CD8-positive, alpha-beta memory T cell (primary cell): ENCODE measurements at regions not wholly inside any gene's neighbourhood (a gene's known extent, or its start where the extent isn't known, plus 50 kb on each side); places are given as distances from the start of the nearest gene placed in this dataset.
A peak's percentile ranks its signal among the peaks of the same experiment; 100 is the strongest.
"Not testable (repeated sequence)": the region's sequence is repeated elsewhere in the genome, so short reads cannot be mapped to it uniquely, and the experiment has no call there.

Source experiments
- CTCF ChIA-PET: fragments of 350-600 bp; sonication (Branson Sonifier 250); formaldehyde crosslinking; loops from one replicate; lab custom pipeline; 2021; ENCODE audit warnings: antibody characterized with exemption; lab: Charles Lee
- POLR2A ChIA-PET: fragments of 350-600 bp; sonication (Branson Sonifier 250); formaldehyde crosslinking; loops from one replicate; lab custom pipeline; 2021; ENCODE audit warnings: antibody characterized with exemption; lab: Charles Lee
- DNase-seq, 5 donors: peaks; one replicate each; pipeline versions ENCODE4 v3.0.0 to v3.0.0-alpha.2; 2020 to 2022; ENCODE audit warnings: mixed read lengths in 1 of 5
- H3K27ac ChIP-seq: one replicate; pipeline ENCODE4 v1.7.0; 2013; ENCODE audit warnings: low read depth, mild to moderate bottlenecking, low read length, moderate library complexity
- H3K27me3 ChIP-seq: 2 replicates; pipeline ENCODE4 v1.7.0; 2013; ENCODE audit warnings: low read length, mild to moderate bottlenecking; ENCODE audit not compliant: insufficient read depth, poor library complexity, severe bottlenecking
- H3K36me3 ChIP-seq: 2 replicates; pipeline ENCODE4 v1.7.0; 2013; ENCODE audit warnings: mild to moderate bottlenecking, low read length, moderate library complexity; ENCODE audit not compliant: insufficient read depth
- H3K4me1 ChIP-seq: 2 replicates; pipeline ENCODE4 v1.7.0; 2013; ENCODE audit warnings: mild to moderate bottlenecking, low read length, moderate library complexity; ENCODE audit not compliant: insufficient read depth
- H3K4me3 ChIP-seq: 2 replicates; pipeline ENCODE4 v1.7.0; 2013; ENCODE audit warnings: mild to moderate bottlenecking, low read length
- H3K9me3 ChIP-seq: 2 replicates; pipeline ENCODE4 v1.7.0; 2013; ENCODE audit warnings: mild to moderate bottlenecking, low read length
- H3K27ac Mint-ChIP-seq, 8 donors: one replicate each; pipeline ENCODE4 v1.8.0; 2020 to 2021; ENCODE audit warnings: mixed read lengths in 8 of 8, mild to moderate bottlenecking in 6 of 8, inconsistent platforms in 3 of 8, moderate library complexity in 3 of 8
- H3K27me3 Mint-ChIP-seq, 2 donors: one replicate each; pipeline ENCODE4 v1.8.0; 2020 to 2021; ENCODE audit warnings: mixed read lengths in 2 of 2, mild to moderate bottlenecking in 1 of 2, moderate library complexity in 1 of 2
- H3K36me3 Mint-ChIP-seq, 3 donors: one replicate each; pipeline ENCODE4 v1.8.0; 2020 to 2021; ENCODE audit warnings: mixed read lengths in 3 of 3, inconsistent platforms in 1 of 3, mild to moderate bottlenecking in 1 of 3
- H3K4me1 Mint-ChIP-seq, 3 donors: one replicate each; pipeline ENCODE4 v1.8.0; 2020 to 2021; ENCODE audit warnings: mixed read lengths in 3 of 3, inconsistent platforms in 1 of 3, mild to moderate bottlenecking in 1 of 3
- H3K4me3 Mint-ChIP-seq, 7 donors: one replicate each; pipeline ENCODE4 v1.8.0; 2020 to 2021; ENCODE audit warnings: mixed read lengths in 7 of 7, mild to moderate bottlenecking in 6 of 7, moderate library complexity in 4 of 7, inconsistent platforms in 2 of 7
- H3K9me3 Mint-ChIP-seq, 5 donors: one replicate each; pipeline ENCODE4 v1.8.0; 2020 to 2022; ENCODE audit warnings: mixed read lengths in 5 of 5, mild to moderate bottlenecking in 3 of 5, moderate library complexity in 2 of 5, inconsistent platforms in 1 of 5

DNA sequence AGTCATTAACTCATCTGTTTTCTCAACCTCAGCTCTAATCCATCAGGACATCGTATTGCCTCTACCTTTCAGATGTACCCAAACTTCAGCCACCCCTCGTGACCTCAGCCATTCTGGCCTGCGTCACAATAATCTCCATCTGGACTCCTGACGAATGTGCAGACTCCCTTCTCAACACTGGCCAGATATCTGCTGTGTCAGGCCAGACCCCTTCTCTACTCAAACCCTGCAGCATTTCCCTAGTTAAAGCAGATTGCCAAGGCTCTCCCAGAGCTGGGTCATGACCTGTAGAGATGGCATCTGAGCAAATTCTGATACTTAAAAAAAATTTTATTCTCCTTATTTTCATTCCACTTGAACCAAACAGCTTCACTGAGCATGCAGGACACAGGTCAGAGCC lies 69.5 kb upstream of the TMEM18 start:
- no peaks in the 10 kb centered on the region for H3K36me3 Mint-ChIP-seq
- peaks cover 0 to 1% (median 0%) of the 10 kb centered on the region in 3 donors for H3K4me1 Mint-ChIP-seq
- peaks cover 17 to 20% of the 10 kb centered on the region in 2 donors for H3K27me3 Mint-ChIP-seq
- Histone ChIP-seq H3K27me3 (no peaks in the 10 kb centered on the region), H3K9me3 (no peaks in the 10 kb centered on the region), H3K27ac (no peak overlapping the region), H3K36me3 (no peaks in the 10 kb centered on the region), H3K4me1 (no peaks in the 10 kb centered on the region), H3K4me3 (no peak overlapping the region)
- ChIA-PET CTCF (no interaction called here), POLR2A (no interaction called here)
- no peak overlapping the region for H3K27ac Mint-ChIP-seq
- no peak for DNase-seq
- H3K9me3 Mint-ChIP-seq, result peaks cover 0 to 7% (median 4%) of the 10 kb centered on the region in 5 donors
- H3K4me3 Mint-ChIP-seq, result no peak overlapping the region

DNA sequence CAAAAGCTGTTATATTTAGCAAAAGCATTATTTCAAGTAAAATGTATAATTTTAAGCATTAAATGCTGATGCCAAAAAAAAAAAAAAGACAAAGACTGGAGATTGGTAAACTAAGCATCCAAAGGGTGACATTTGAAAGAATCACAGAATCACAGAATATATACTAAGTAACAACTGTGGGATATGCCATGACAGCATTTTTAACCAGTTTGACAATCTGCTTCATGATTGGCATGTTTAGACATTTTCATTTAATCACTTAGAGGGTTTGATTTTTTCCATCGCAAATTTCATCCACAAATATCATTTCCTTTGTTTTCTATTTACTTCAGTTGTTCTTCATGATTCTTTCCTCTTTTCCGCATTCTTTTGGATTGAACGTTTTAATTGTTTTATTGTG lies 66.9 kb upstream of the TMEM18 start:
- Histone ChIP-seq H3K27me3 (no peaks in the 10 kb centered on the region), H3K4me3 (no peak overlapping the region), H3K4me1 (peaks cover 14% of the 10 kb centered on the region), H3K36me3 (no peaks in the 10 kb centered on the region), H3K9me3 (no peaks in the 10 kb centered on the region), H3K27ac (no peak overlapping the region)
- Mint-ChIP-seq H3K36me3 (peaks cover 0 to 2% (median 0%) of the 10 kb centered on the region in 3 donors), H3K9me3 (peaks cover 0 to 7% (median 4%) of the 10 kb centered on the region in 5 donors), H3K4me1 (peaks cover 6 to 20% (median 7%) of the 10 kb centered on the region in 3 donors), H3K4me3 (no peak overlapping the region), H3K27me3 (peaks cover 15 to 29% of the 10 kb centered on the region in 2 donors), H3K27ac (no peak overlapping the region)
- POLR2A ChIA-PET, result no interaction called here
- CTCF ChIA-PET, result no interaction called here
- no peak for DNase-seq

- H3K4me1 ChIP-seq, result peaks cover 14% of the 10 kb centered on the region
- Mint-ChIP-seq H3K4me3 (peak overlapping the region in 1 of 7 donors; percentile 47), H3K27ac (no peak overlapping the region), H3K4me1 (peaks cover 6 to 20% (median 7%) of the 10 kb centered on the region in 3 donors), H3K36me3 (peaks cover 0 to 2% (median 0%) of the 10 kb centered on the region in 3 donors), H3K27me3 (peaks cover 15 to 24% of the 10 kb centered on the region in 2 donors), H3K9me3 (peaks cover 0 to 5% (median 3%) of the 10 kb centered on the region in 5 donors)
- H3K27me3 ChIP-seq, result no peaks in the 10 kb centered on the region
- POLR2A ChIA-PET, result no interaction called here
- no peak overlapping the region for H3K27ac ChIP-seq
- DNase-seq, result no peak
- no peaks in the 10 kb centered on the region for H3K9me3 ChIP-seq
- CTCF ChIA-PET, result no interaction called here
- no peaks in the 10 kb centered on the region for H3K36me3 ChIP-seq
- H3K4me3 ChIP-seq, result no peak overlapping the region
These were observed 65.0 kb upstream of the TMEM18 start for GRCh38 chr2:742221-742620.

- H3K27ac Mint-ChIP-seq, result no peak overlapping the region
- no peaks in the 10 kb centered on the region for H3K27me3 ChIP-seq
- H3K4me3 Mint-ChIP-seq, result peak overlapping the region in 2 of 7 donors; percentile 79 to 81
- no peaks in the 10 kb centered on the region for H3K36me3 ChIP-seq
- H3K27me3 Mint-ChIP-seq, result peaks cover 18 to 26% of the 10 kb centered on the region in 2 donors
- CTCF ChIA-PET, result no interaction called here
- POLR2A ChIA-PET, result no interaction called here
- peaks cover 0 to 2% (median 0%) of the 10 kb centered on the region in 3 donors for H3K36me3 Mint-ChIP-seq
- peaks cover 6 to 20% (median 7%) of the 10 kb centered on the region in 3 donors for H3K4me1 Mint-ChIP-seq
- H3K27ac ChIP-seq, result no peak overlapping the region
- no peaks in the 10 kb centered on the region for H3K9me3 ChIP-seq
- peaks cover 0 to 5% (median 3%) of the 10 kb centered on the region in 5 donors for H3K9me3 Mint-ChIP-seq
- no peak for DNase-seq
- no peak overlapping the region for H3K4me3 ChIP-seq
- peaks cover 14% of the 10 kb centered on the region for H3K4me1 ChIP-seq
These were observed 63.9 kb upstream of the TMEM18 start for GRCh38 chr2:741195-741496.

DNA sequence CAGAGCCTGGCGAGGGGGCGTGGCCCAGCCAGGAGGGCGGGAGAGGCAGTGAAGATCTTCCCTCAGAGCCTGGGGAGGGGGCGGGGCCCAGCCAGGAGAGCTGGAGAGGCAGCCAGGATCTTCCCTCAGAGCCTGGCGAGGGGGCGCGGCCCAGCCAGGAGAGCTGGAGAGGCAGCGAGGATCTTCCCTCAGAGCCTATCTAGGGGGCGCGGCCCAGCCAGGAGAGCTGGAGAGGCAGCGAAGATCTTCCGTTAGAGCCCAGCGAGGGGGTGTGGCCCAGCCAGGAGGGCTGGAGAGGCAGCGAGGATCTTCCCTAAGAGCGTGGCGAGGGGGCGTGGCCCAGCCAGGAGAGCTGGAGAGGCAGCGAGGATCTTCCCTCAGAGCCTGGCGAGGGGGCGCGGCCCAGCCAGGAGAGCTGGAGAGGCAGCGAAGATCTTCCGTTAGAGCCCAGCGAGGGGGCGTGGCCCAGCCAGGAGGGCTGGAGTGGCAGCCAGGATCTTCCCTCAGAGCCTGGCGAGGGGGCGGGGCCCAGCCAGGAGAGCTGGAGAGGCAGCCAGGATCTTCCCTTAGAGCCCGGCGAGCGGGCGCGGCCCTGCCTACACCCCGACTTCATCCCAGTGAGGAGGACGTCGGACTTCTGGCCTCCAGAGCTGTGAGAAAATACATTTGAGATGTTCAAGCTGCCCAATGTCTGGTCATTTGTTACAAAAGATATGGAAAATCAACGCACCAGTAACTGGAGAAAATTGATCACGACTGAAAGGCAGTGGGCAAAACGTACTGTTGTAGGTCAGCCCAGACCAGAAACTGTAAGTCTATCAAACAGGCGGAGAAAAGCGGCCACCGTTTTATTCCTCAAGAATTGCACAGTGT lies 63.4 kb upstream of the TMEM18 start:
- Histone ChIP-seq H3K4me3 (peak overlapping the region; percentile 64), H3K4me1 (peaks cover 14% of the 10 kb centered on the region), H3K27ac (peak overlapping the region; percentile 31)
- H3K9me3 Mint-ChIP-seq, H3K36me3 Mint-ChIP-seq, CTCF ChIA-PET, H3K36me3 ChIP-seq, H3K9me3 ChIP-seq, H3K27me3 ChIP-seq: not testable (repeated sequence)
- H3K4me1 Mint-ChIP-seq, result peaks cover 6 to 20% (median 7%) of the 10 kb centered on the region in 3 donors
- H3K27ac Mint-ChIP-seq, result peak overlapping the region in 1 of 8 donors; percentile 82
- H3K4me3 Mint-ChIP-seq, result peak overlapping the region; percentile 23 to 91 (median 79)
- POLR2A ChIA-PET, result interaction anchor here (0.6 kb wide), 1 partner anchor 9 kb away, joined by 3 read pairs; no protein-coding TSS in a partner anchor
- H3K27me3 Mint-ChIP-seq, result peaks cover 21 to 30% of the 10 kb centered on the region in 2 donors
- DNase-seq, result peak in 3 of 5 donors; percentile 10 to 62 (median 43)

DNA sequence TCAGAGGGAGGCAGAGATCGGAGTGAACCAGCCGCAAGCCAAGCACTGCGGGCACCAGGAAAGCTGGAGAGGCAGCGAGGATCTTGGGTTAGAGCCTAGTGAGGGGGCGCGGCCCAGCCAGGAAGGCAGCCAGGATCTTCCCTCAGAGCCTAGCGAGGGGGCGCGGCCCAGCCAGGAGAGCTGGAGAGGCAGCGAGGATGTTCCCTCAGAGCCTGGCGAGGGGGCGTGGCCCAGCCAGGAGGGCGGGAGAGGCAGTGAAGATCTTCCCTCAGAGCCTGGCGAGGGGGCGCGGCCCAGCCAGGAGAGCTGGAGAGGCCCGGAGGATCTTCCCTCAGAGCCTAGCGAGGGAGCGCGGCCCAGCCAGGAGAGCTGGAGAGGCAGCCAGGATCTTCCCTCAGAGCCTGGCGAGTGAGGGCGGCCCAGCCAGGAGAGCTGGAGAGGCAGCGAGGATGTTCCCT lies 62.7 kb upstream of the TMEM18 start:
- Mint-ChIP-seq H3K4me1 (peaks cover 6 to 20% (median 7%) of the 10 kb centered on the region in 3 donors), H3K4me3 (peak overlapping the region; percentile 23 to 91 (median 79)), H3K27ac (peak overlapping the region in 1 of 8 donors; percentile 82), H3K27me3 (peaks cover 19 to 35% of the 10 kb centered on the region in 2 donors)
- H3K36me3 Mint-ChIP-seq, H3K9me3 Mint-ChIP-seq, H3K9me3 ChIP-seq, H3K27me3 ChIP-seq, POLR2A ChIA-PET, H3K36me3 ChIP-seq, DNase-seq, CTCF ChIA-PET: not testable (repeated sequence)
- H3K4me1 ChIP-seq, result peaks cover 14% of the 10 kb centered on the region
- H3K27ac ChIP-seq, result peak overlapping the region; percentile 31
- H3K4me3 ChIP-seq, result peak overlapping the region; percentile 64

DNA sequence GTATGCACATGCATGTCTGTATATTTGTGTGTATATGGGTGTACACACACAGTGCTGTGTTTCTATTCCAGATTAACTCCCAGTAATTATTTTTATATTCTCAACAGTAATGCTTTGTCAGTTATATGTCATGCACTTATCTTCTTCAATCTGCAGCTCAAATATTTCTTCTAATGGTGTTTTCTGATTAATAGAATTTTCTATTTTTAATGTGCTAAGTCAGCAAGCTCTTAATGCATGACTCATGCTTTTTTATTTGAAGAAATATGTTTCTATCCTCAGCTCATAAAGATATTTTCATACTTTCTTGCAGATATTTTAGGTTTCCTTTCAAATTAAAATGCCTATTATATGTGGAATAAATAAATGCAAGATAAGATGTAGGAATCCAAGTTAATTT lies 59.7 kb upstream of the TMEM18 start:
- no peak for DNase-seq

GRCh38 chr2:735670-736218 lies 58.5 kb upstream of the TMEM18 start:
- Mint-ChIP-seq H3K4me3 (no peak overlapping the region), H3K27me3 (peaks cover 13 to 49% of the 10 kb centered on the region in 2 donors), H3K4me1 (peaks cover 5 to 22% (median 6%) of the 10 kb centered on the region in 3 donors), H3K36me3 (peaks cover 0 to 2% (median 0%) of the 10 kb centered on the region in 3 donors), H3K9me3 (no peaks in the 10 kb centered on the region), H3K27ac (no peak overlapping the region)
- DNase-seq, result no peak
- Histone ChIP-seq H3K4me1 (peaks cover 14% of the 10 kb centered on the region), H3K27me3 (no peaks in the 10 kb centered on the region), H3K27ac (no peak overlapping the region), H3K36me3 (no peaks in the 10 kb centered on the region), H3K9me3 (no peaks in the 10 kb centered on the region), H3K4me3 (no peak overlapping the region)
- POLR2A ChIA-PET, result no interaction called here
- CTCF ChIA-PET, result no interaction called here

More for the DNA sequence above, 59.7 kb upstream of the TMEM18 start:
- no peaks in the 10 kb centered on the region for H3K27me3 ChIP-seq
- H3K27ac ChIP-seq, result no peak overlapping the region
- POLR2A ChIA-PET, result no interaction called here
- no peaks in the 10 kb centered on the region for H3K9me3 ChIP-seq
- H3K27ac Mint-ChIP-seq, result peak overlapping the region in 1 of 8 donors; percentile 21
- peaks cover 6 to 20% (median 7%) of the 10 kb centered on the region in 3 donors for H3K4me1 Mint-ChIP-seq
- H3K4me1 ChIP-seq, result peaks cover 14% of the 10 kb centered on the region
- H3K9me3 Mint-ChIP-seq, result no peaks in the 10 kb centered on the region
- peaks cover 17 to 49% of the 10 kb centered on the region in 2 donors for H3K27me3 Mint-ChIP-seq
- no peak overlapping the region for H3K4me3 ChIP-seq
- peaks cover 0 to 2% (median 0%) of the 10 kb centered on the region in 3 donors for H3K36me3 Mint-ChIP-seq
- no peaks in the 10 kb centered on the region for H3K36me3 ChIP-seq
- H3K4me3 Mint-ChIP-seq, result no peak overlapping the region
- CTCF ChIA-PET, result no interaction called here
